NCI-H1092 treated with DMSO at 0.1 percent for 48 hours (cell line): ENCODE measurements at regions not wholly inside any gene's neighbourhood (a gene's known extent, or its start where the extent isn't known, plus 50 kb on each side); places are given as distances from the start of the nearest gene placed in this dataset.

Experiments used
- DNase-seq: peaks from one replicate; lab custom pipeline; 2025; lab: John Stamatoyannopoulos, UW

GRCh38 chr5:174288439-174288838 is 242.9 kb downstream of the NSG2 start:
- no peak for DNase-seq

GRCh38 chr5:174291162-174291561 is 245.7 kb downstream of the NSG2 start:
- DNase-seq: no peak

- DNase-seq: no peak
Measured at GRCh38 chr5:174292348-174292747, 246.8 kb downstream of the NSG2 start.

- DNase-seq: no peak
Measured at GRCh38 chr5:174293006-174293405, 247.5 kb downstream of the NSG2 start.

GRCh38 chr5:174293481-174293880 is 248.0 kb downstream of the NSG2 start:
- DNase-seq: no peak

- DNase-seq: no peak
Measured at GRCh38 chr5:174294891-174295620, 249.6 kb downstream of the NSG2 start.

- DNase-seq: no peak
Measured at GRCh38 chr5:174295702-174296436, 250.4 kb downstream of the NSG2 start.

GRCh38 chr5:174300118-174300940 is 254.8 kb downstream of the NSG2 start:
- DNase-seq: no peak

- no peak for DNase-seq
Measured at GRCh38 chr5:174300941-174301761, 255.6 kb downstream of the NSG2 start.

- DNase-seq: no peak
Measured at GRCh38 chr5:174301848-174302625, 256.5 kb downstream of the NSG2 start.

- DNase-seq: no peak
Measured at GRCh38 chr5:174303035-174303434, 257.5 kb downstream of the NSG2 start.

- no peak for DNase-seq
Measured at GRCh38 chr5:174303437-174304045, 258.0 kb downstream of the NSG2 start.

GRCh38 chr5:174305241-174305681 is 259.8 kb downstream of the NSG2 start:
- DNase-seq: no peak

- DNase-seq: no peak
Measured at GRCh38 chr5:174306345-174307030, 261.0 kb downstream of the NSG2 start.

- no peak for DNase-seq
Measured at GRCh38 chr5:174307031-174307408, 261.5 kb downstream of the NSG2 start.

GRCh38 chr5:174307656-174308271 is 262.3 kb downstream of the NSG2 start:
- DNase-seq: no peak

GRCh38 chr5:174309131-174309795 is 263.8 kb downstream of the NSG2 start:
- no peak for DNase-seq

- DNase-seq: no peak
Measured at GRCh38 chr5:174310243-174310642, 264.7 kb downstream of the NSG2 start.

- no peak for DNase-seq
Measured at GRCh38 chr5:174310706-174311105, 265.2 kb downstream of the NSG2 start.
